GM06990 (cell line): ENCODE measurements at regions not wholly inside any gene's neighbourhood (a gene's known extent, or its start where the extent isn't known, plus 50 kb on each side); places are given as distances from the start of the nearest gene placed in this dataset.
"Not testable (repeated sequence)": the region's sequence is repeated elsewhere in the genome, so short reads cannot be mapped to it uniquely, and the experiment has no call there.

ENCODE experiments used
- DNase-seq: peaks from one replicate; pipeline ENCODE4 v3.0.0-alpha.2; 2011; ENCODE audit not compliant: insufficient read length; ENCODE audit errors: extremely low read depth
- H3K27me3 ChIP-seq: replicated peaks from 2 replicates; pipeline ENCODE4 v1.6.0; 2011; ENCODE audit warnings: low read length; ENCODE audit not compliant: control insufficient read depth, insufficient read depth
- H3K36me3 ChIP-seq: 2 replicates; pipeline ENCODE4 v1.5.1; 2011; ENCODE audit warnings: low read length; ENCODE audit not compliant: control insufficient read depth, insufficient read depth
- H3K4me3 ChIP-seq: replicated peaks from 2 replicates; pipeline ENCODE4 v1.5.1; 2011; ENCODE audit warnings: low read depth, mild to moderate bottlenecking, control low read depth, low read length
- CTCF ChIP-seq: IDR thresholded peaks from 2 replicates; pipeline ENCODE4 v1.5.1; 2011; ENCODE audit warnings: low read length, control low read depth, mild to moderate bottlenecking, inconsistent platforms; ENCODE audit not compliant: insufficient read depth, poor library complexity, severe bottlenecking

- DNase-seq, result no peak
- no peak for TF ChIP-seq CTCF
- Histone ChIP-seq H3K36me3 (no peaks in the 10 kb centered on the region), H3K27me3 (no peaks in the 10 kb centered on the region), H3K4me3 (no peak overlapping the region)
Observed at GRCh38 chr7:56479748-56480147, 363.5 kb upstream of the NUPR2 start.

- no peaks in the 10 kb centered on the region for H3K27me3 ChIP-seq
- no peaks in the 10 kb centered on the region for H3K36me3 ChIP-seq
- DNase-seq, result no peak
- no peak for TF ChIP-seq CTCF
- no peak overlapping the region for H3K4me3 ChIP-seq
Observed at GRCh38 chr7:56479136-56479535, 362.9 kb upstream of the NUPR2 start.

GRCh38 chr7:56474271-56474670 is 358.1 kb upstream of the NUPR2 start:
- DNase-seq, result no peak
- Histone ChIP-seq H3K36me3 (no peaks in the 10 kb centered on the region), H3K27me3 (no peaks in the 10 kb centered on the region), H3K4me3 (no peak overlapping the region)
- no peak for TF ChIP-seq CTCF

- Histone ChIP-seq H3K4me3 (no peak overlapping the region), H3K27me3 (no peaks in the 10 kb centered on the region), H3K36me3 (no peaks in the 10 kb centered on the region)
- no peak for DNase-seq
- TF ChIP-seq CTCF, result no peak
Observed at GRCh38 chr7:56471811-56472210, 355.6 kb upstream of the NUPR2 start.

GRCh38 chr7:56466607-56467525 is 350.6 kb upstream of the NUPR2 start:
- H3K4me3 ChIP-seq, H3K36me3 ChIP-seq, H3K27me3 ChIP-seq, DNase-seq: not testable (repeated sequence)

- TF ChIP-seq CTCF, result no peak
- H3K27me3 ChIP-seq, result no peaks in the 10 kb centered on the region
- H3K36me3 ChIP-seq, result no peaks in the 10 kb centered on the region
- no peak for DNase-seq
- H3K4me3 ChIP-seq, result no peak overlapping the region
Observed at GRCh38 chr7:56449762-56450161, 333.5 kb upstream of the NUPR2 start.
